ENCODE measurements at regions not wholly inside any gene's neighbourhood (a gene's known extent, or its start where the extent isn't known, plus 50 kb on each side); places are given as distances from the start of the nearest gene placed in this dataset.

DNA sequence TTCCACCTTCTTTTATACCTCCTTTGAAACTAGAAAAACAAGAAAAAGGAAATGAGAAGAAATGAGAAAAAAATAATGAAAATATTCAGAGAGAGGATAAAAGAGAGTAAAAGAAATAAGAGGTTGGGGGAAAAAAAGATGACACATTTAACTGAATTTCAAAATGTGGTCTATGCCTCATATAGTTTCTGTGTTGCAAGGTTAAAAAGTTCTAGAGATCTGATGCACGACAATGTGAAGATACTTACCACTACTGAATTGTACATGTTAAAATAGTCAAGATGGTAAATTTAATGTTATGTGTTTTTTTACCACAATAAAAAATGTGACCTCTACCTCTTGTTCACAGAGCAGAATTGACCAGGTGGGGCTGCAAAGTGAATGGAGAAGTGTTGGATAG lies 314.8 kb upstream of the OR4E1 start:
- no peak overlapping the region for H3K4me3 ChIP-seq (ENCODE audit: low read length)
- no peaks in the 10 kb centered on the region for H3K9me3 ChIP-seq (ENCODE audit: control insufficient read depth, low read length)
- no peak overlapping the region for H3K9ac ChIP-seq (ENCODE audit: low read length)
- no peaks in the 10 kb centered on the region for H3K4me1 ChIP-seq (ENCODE audit: control insufficient read depth, insufficient read depth, low read length)
- peaks cover 4% of the 10 kb centered on the region for H3K27me3 ChIP-seq (ENCODE audit: control insufficient read depth, insufficient read depth, low read length)
- H3K36me3 ChIP-seq (ENCODE audit: control insufficient read depth, insufficient read depth, low read length): no peaks in the 10 kb centered on the region

DNA sequence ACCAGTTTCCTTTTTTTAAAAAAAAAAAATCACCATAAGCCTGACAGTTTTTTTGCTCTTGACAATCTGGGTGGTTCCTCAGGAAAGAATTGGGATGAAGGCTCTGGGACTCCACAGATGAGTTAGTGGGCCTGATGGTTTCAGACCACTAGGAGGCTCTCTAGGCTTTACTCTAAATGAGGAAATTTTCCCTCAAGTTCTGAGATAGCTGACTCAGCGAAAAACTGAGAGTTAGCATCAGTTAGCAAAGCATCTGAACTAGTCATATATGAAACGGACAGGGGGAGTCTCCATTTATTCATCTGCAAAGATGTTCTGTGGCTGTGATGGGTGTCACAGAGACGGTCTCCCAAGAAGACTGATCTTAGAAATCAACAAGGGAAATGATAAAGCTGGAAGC lies 314.3 kb upstream of the OR4E1 start:
- Histone ChIP-seq H3K9me3 (ENCODE audit: control insufficient read depth, low read length) (no peaks in the 10 kb centered on the region), H3K4me1 (ENCODE audit: control insufficient read depth, insufficient read depth, low read length) (no peaks in the 10 kb centered on the region), H3K27me3 (ENCODE audit: control insufficient read depth, insufficient read depth, low read length) (peaks cover 4% of the 10 kb centered on the region), H3K36me3 (ENCODE audit: control insufficient read depth, insufficient read depth, low read length) (no peaks in the 10 kb centered on the region), H3K4me3 (ENCODE audit: low read length) (no peak overlapping the region), H3K9ac (ENCODE audit: low read length) (no peak overlapping the region)

DNA sequence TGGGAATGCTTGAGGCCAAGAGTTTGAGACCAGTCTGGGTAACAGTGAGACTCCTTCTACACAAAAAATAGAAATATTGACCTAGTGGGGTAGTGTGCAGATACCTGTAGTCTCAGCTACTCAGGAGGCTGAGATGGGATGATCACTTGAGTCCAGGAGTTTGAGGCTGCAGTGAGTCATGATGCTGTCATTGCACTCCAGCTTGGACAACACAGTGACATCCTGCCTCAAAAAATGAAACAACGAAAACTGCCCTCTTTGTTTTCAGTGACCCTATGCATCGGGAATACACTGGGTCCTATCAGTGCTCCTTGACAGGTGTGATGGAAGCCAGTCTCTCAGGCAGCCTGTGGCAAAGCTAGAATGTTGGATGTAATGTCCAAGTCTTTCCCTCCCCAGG lies 311.5 kb upstream of the OR4E1 start:
- Histone ChIP-seq H3K27me3 (ENCODE audit: control insufficient read depth, insufficient read depth, low read length) (no peaks in the 10 kb centered on the region), H3K36me3 (ENCODE audit: control insufficient read depth, insufficient read depth, low read length) (no peaks in the 10 kb centered on the region), H3K4me1 (ENCODE audit: control insufficient read depth, insufficient read depth, low read length) (no peaks in the 10 kb centered on the region), H3K9ac (ENCODE audit: low read length) (no peak overlapping the region), H3K9me3 (ENCODE audit: control insufficient read depth, low read length) (no peaks in the 10 kb centered on the region), H3K4me3 (ENCODE audit: low read length) (no peak overlapping the region)

DNA sequence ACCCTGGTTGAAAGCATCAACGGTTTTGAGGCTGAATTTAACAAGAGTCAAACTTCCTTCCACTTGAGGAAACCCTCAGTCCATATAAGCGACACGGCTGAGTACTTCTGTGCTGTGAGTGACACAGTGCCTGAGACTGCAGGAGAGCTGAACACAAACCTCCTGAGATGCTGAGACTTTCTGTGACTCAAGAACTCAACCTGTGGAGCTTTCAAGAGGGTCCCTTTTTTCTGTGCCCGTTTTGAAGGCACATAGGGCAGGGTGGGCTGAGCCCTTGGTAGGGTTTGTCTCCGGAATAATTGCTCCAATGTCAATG lies 305.3 kb upstream of the OR4E1 start:
- Histone ChIP-seq H3K4me1 (ENCODE audit: control insufficient read depth, insufficient read depth, low read length) (no peaks in the 10 kb centered on the region), H3K9ac (ENCODE audit: low read length) (no peak overlapping the region), H3K9me3 (ENCODE audit: control insufficient read depth, low read length) (no peaks in the 10 kb centered on the region), H3K27me3 (ENCODE audit: control insufficient read depth, insufficient read depth, low read length) (no peaks in the 10 kb centered on the region), H3K36me3 (ENCODE audit: control insufficient read depth, insufficient read depth, low read length) (no peaks in the 10 kb centered on the region), H3K4me3 (ENCODE audit: low read length) (no peak overlapping the region)

DNA sequence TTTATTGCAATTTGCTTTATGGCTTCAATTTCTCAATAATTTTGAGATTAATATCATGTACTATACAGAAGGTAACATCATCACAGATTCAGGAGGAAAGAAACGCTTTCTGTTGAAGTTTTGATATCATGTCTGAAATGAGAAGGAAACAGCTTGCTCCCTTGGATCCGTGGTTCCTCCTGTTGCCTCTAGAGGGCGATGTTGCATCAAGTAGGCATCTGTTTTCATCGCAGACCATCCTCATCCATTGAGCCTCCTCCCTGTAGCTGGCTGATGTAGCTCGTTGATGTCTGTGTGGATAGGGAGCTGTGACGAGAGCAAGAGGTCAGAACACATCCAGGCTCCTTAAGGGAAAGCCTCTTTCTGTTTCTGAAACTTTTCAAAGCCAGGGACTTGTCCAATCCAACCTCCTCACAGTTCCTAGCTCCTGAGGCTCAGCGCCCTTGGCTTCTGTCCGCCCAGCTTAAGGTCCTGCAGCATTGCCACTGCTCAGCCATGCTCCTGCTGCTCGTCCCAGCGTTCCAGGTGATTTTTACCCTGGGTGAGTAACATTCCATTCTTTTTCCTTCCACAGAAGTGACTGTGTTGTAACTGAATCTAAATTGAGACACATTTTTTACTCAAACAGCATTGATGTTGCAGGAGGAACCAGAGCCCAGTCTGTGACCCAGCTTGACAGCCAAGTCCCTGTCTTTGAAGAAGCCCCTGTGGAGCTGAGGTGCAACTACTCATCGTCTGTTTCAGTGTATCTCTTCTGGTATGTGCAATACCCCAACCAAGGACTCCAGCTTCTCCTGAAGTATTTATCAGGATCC lies 304.8 kb upstream of the OR4E1 start:
- Histone ChIP-seq H3K36me3 (ENCODE audit: control insufficient read depth, insufficient read depth, low read length) (no peaks in the 10 kb centered on the region), H3K9ac (ENCODE audit: low read length) (no peak overlapping the region), H3K27me3 (ENCODE audit: control insufficient read depth, insufficient read depth, low read length) (no peaks in the 10 kb centered on the region), H3K4me3 (ENCODE audit: low read length) (no peak overlapping the region), H3K9me3 (ENCODE audit: control insufficient read depth, low read length) (no peaks in the 10 kb centered on the region), H3K4me1 (ENCODE audit: control insufficient read depth, insufficient read depth, low read length) (no peaks in the 10 kb centered on the region)

DNA sequence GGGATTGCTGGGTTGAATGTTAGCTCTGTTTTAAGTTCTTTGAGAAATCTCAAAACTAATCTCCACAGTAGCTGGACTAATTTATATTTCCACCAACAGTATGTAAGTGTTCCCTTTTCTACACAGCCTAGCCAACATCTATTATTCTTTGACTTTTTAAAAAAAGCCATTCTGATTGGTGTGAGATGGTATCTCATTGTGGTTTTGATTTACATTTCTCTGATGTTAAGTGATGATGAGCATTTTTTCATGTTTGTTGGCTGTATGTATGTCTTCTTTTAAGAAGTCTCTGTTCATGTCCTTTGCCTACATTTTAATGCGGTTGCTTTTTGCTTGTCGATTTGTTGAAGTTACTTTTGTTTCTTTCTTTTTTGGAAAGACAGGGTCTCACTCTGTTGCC lies 301.1 kb upstream of the OR4E1 start:
- H3K4me1 ChIP-seq (ENCODE audit: control insufficient read depth, insufficient read depth, low read length): no peaks in the 10 kb centered on the region
- H3K4me3 ChIP-seq (ENCODE audit: low read length): no peak overlapping the region
- H3K36me3 ChIP-seq (ENCODE audit: control insufficient read depth, insufficient read depth, low read length): no peaks in the 10 kb centered on the region
- H3K27me3 ChIP-seq (ENCODE audit: control insufficient read depth, insufficient read depth, low read length): no peaks in the 10 kb centered on the region
- no peaks in the 10 kb centered on the region for H3K9me3 ChIP-seq (ENCODE audit: control insufficient read depth, low read length)
- no peak overlapping the region for H3K9ac ChIP-seq (ENCODE audit: low read length)

DNA sequence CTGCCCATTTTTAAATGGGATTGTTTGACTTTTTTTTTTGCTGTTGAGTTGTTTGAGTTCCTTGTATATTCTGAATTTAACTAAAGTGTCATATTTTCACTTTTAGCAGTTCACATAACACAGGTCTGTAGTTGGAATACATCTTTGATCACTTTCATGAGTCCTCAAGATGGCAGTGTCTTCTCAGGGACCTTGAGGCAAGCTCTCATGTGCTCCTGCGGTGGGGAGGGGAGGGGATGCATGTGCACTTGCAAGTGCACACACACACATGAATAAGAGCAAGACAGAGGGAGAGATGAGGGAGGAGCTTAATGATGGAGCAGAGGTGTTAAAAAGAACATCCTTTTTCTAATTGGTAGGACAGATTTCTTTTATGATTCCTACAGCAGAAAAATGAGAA lies 291.4 kb upstream of the OR4E1 start:
- Histone ChIP-seq H3K4me3 (ENCODE audit: low read length) (no peak overlapping the region), H3K9me3 (ENCODE audit: control insufficient read depth, low read length) (no peaks in the 10 kb centered on the region), H3K36me3 (ENCODE audit: control insufficient read depth, insufficient read depth, low read length) (no peaks in the 10 kb centered on the region), H3K9ac (ENCODE audit: low read length) (no peak overlapping the region), H3K4me1 (ENCODE audit: control insufficient read depth, insufficient read depth, low read length) (no peaks in the 10 kb centered on the region), H3K27me3 (ENCODE audit: control insufficient read depth, insufficient read depth, low read length) (no peaks in the 10 kb centered on the region)

DNA sequence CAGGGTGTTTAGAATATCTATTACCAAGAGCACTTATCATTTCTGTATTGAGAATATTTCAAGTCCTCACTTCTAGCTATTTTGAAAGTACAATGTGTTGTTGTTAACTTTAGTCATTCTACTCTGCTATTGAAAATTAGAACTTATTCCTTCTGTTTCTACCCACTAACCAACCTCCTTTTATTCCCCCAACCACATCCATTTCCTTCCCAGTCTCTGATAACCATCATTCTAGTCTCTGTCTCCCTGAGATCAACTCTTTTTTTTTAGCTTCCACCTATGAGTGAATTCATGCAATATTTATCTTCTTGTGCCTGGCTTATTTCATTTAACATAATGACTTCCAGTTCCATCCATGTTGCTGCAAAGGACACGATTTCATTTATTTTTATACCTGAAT lies 290.6 kb upstream of the OR4E1 start:
- Histone ChIP-seq H3K36me3 (ENCODE audit: control insufficient read depth, insufficient read depth, low read length) (no peaks in the 10 kb centered on the region), H3K9ac (ENCODE audit: low read length) (no peak overlapping the region), H3K9me3 (ENCODE audit: control insufficient read depth, low read length) (no peaks in the 10 kb centered on the region), H3K27me3 (ENCODE audit: control insufficient read depth, insufficient read depth, low read length) (no peaks in the 10 kb centered on the region), H3K4me3 (ENCODE audit: low read length) (no peak overlapping the region), H3K4me1 (ENCODE audit: control insufficient read depth, insufficient read depth, low read length) (no peaks in the 10 kb centered on the region)

DNA sequence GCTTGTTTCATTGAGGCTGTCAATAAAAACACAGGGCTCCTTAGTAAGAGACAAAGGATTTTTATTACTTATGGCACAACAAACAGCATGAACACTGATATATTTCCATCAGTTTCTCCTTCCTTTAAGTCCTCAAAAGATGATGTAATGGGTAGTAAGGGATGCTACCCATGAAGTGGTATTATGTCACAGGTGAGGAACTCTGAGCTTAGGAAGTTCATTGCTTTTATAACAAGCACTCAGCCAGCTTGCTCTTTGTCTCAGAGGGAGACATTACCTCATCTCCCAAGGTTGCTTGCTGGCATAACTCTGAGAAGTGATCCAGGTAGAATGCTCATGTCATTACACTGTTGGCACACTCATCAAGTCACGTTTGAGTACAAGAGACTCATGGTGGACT lies 287.0 kb upstream of the OR4E1 start:
- Histone ChIP-seq H3K4me1 (ENCODE audit: control insufficient read depth, insufficient read depth, low read length) (no peaks in the 10 kb centered on the region), H3K27me3 (ENCODE audit: control insufficient read depth, insufficient read depth, low read length) (no peaks in the 10 kb centered on the region), H3K36me3 (ENCODE audit: control insufficient read depth, insufficient read depth, low read length) (no peaks in the 10 kb centered on the region), H3K9me3 (ENCODE audit: control insufficient read depth, low read length) (no peaks in the 10 kb centered on the region), H3K9ac (ENCODE audit: low read length) (no peak overlapping the region), H3K4me3 (ENCODE audit: low read length) (no peak overlapping the region)

DNA sequence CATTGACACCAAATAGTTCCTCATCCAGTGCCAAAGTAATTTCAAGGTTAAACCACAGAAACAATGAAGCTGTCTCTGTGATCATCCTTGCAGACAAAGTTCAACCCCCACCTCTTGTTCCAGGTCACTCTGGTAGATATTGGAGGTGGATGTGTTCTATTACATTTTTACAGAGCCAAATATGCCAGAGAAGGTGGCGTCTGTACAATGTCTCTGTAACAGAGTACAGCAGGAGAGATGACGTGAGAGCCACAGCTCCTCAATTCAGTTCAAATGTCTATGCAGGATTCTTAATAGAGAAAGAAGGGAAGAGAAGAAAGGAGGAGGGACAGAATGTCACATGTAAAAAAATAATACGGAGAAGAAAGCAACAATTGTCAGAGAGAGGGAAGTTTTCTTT lies 268.3 kb upstream of the OR4E1 start:
- no peaks in the 10 kb centered on the region for H3K36me3 ChIP-seq (ENCODE audit: control insufficient read depth, insufficient read depth, low read length)
- no peaks in the 10 kb centered on the region for H3K9me3 ChIP-seq (ENCODE audit: control insufficient read depth, low read length)
- no peaks in the 10 kb centered on the region for H3K4me1 ChIP-seq (ENCODE audit: control insufficient read depth, insufficient read depth, low read length)
- H3K9ac ChIP-seq (ENCODE audit: low read length): no peak overlapping the region
- H3K27me3 ChIP-seq (ENCODE audit: control insufficient read depth, insufficient read depth, low read length): no peaks in the 10 kb centered on the region
- H3K4me3 ChIP-seq (ENCODE audit: low read length): no peak overlapping the region

DNA sequence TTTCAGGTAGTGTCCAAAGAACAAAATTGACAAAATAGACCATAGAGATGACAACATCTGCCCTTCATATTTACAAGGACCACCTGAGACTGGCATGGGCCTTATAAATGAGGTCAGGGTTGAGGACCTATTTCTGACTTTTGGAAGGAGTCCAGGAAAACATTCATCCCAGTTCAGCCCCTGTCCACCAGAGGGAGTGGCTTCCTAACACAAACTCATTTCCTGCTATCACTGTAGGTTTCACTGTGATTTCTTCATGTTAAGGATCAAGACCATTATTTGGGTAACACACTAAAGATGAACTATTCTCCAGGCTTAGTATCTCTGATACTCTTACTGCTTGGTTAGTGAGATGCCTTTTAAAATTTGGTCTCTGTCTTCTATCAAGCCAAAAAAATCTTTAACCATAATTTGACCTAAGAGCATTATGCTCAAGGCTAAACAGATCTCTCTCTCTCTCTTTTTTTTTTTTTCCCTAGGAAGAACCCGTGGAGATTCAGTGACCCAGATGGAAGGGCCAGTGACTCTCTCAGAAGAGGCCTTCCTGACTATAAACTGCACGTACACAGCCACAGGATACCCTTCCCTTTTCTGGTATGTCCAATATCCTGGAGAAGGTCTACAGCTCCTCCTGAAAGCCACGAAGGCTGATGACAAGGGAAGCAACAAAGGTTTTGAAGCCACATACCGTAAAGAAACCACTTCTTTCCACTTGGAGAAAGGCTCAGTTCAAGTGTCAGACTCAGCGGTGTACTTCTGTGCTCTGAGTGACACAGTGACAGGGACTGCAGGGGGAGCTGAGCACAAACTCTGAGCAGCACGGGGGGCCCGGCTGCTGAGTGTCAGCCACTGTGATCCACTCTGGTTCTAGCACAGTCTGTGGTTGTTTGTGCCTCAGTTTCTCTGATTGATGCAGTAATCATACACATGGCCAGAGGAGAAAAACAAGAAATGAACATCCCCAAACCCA lies 267.6 kb upstream of the OR4E1 start:
- Histone ChIP-seq H3K4me3 (ENCODE audit: low read length) (no peak overlapping the region), H3K4me1 (ENCODE audit: control insufficient read depth, insufficient read depth, low read length) (no peaks in the 10 kb centered on the region), H3K27me3 (ENCODE audit: control insufficient read depth, insufficient read depth, low read length) (no peaks in the 10 kb centered on the region), H3K36me3 (ENCODE audit: control insufficient read depth, insufficient read depth, low read length) (no peaks in the 10 kb centered on the region), H3K9me3 (ENCODE audit: control insufficient read depth, low read length) (no peaks in the 10 kb centered on the region), H3K9ac (ENCODE audit: low read length) (no peak overlapping the region)

DNA sequence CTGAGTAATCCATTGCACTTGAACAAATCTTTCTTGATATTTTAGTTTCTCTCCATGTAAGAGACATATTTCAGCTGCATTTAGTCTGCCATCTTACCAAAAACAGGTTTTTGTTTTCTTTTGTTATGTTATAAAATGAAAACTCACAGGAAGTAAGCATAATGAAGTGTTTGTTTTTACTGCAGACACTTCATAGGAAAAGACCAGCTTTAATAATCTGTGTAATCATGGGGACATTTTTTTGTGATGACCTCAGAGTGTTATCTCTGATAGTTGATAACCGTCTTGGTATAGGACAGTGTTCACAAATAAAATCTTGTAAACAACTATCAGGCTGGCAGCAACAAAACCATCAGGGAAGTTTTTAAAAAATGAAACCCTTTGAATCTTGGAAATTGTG lies 266.2 kb upstream of the OR4E1 start:
- H3K9me3 ChIP-seq (ENCODE audit: control insufficient read depth, low read length): no peaks in the 10 kb centered on the region
- H3K4me3 ChIP-seq (ENCODE audit: low read length): no peak overlapping the region
- no peaks in the 10 kb centered on the region for H3K27me3 ChIP-seq (ENCODE audit: control insufficient read depth, insufficient read depth, low read length)

More for the DNA sequence above, 266.2 kb upstream of the OR4E1 start:
- Histone ChIP-seq H3K9ac (ENCODE audit: low read length) (no peak overlapping the region), H3K36me3 (ENCODE audit: control insufficient read depth, insufficient read depth, low read length) (no peaks in the 10 kb centered on the region), H3K4me1 (ENCODE audit: control insufficient read depth, insufficient read depth, low read length) (no peaks in the 10 kb centered on the region)

All from mucosa of stomach (tissue), 1 donor.